ENCODE measurements at regions not wholly inside any gene's neighbourhood (a gene's known extent, or its start where the extent isn't known, plus 50 kb on each side); places are given as distances from the start of the nearest gene placed in this dataset.

DNA sequence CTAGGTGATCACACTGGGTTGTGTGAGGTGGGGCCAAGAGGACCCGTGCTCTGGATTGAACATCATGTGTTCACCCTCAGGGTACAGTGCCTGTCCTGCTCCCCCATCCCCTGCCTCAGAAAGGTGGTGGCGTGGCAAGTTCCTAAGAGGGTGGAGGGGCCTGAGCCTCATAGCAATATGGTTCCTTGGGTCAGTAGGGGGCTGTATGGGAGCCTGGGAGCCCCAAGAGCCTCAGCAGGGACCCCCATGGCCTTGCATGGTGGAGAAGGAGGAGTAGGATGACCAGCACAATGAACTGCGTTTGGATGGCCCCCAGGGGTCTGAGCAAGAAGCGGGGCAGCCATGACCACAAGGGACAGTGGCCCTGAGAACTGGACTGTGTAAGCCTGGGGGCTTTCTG is 89.6 kb upstream of the SHB start:
- no peak for DNase-seq (ENCODE audit: low read depth)
- TF ChIP-seq, protein P1, sequence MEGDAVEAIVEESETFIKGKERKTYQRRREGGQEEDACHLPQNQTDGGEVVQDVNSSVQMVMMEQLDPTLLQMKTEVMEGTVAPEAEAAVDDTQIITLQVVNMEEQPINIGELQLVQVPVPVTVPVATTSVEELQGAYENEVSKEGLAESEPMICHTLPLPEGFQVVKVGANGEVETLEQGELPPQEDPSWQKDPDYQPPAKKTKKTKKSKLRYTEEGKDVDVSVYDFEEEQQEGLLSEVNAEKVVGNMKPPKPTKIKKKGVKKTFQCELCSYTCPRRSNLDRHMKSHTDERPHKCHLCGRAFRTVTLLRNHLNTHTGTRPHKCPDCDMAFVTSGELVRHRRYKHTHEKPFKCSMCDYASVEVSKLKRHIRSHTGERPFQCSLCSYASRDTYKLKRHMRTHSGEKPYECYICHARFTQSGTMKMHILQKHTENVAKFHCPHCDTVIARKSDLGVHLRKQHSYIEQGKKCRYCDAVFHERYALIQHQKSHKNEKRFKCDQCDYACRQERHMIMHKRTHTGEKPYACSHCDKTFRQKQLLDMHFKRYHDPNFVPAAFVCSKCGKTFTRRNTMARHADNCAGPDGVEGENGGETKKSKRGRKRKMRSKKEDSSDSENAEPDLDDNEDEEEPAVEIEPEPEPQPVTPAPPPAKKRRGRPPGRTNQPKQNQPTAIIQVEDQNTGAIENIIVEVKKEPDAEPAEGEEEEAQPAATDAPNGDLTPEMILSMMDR (conservative IDR thresholded peaks at IDR 0.05; ENCODE audit: low read depth, low read length), result no peak
- no peak overlapping the region for H3K4me3 ChIP-seq (ENCODE audit: low read length)

DNA sequence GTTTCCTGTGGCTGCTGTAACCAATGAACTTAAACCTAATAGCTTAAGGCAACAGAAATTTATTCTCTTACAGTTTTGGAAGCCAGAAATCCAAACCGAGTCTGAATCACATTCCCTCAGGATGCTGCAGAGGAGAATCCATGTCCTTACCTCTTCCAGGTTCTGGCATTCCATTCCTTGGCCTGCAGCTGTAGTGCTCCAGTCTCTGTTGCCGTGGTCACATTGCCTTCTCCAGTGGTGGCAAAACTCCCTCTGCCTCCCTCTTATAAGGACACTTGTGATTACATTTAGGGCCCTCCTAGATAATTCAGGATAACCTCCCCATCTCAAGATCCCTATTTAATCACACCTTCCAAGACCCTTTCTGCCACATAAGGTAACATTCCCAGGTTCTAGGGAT is 88.7 kb upstream of the SHB start:
- DNase-seq (ENCODE audit: low read depth), result no peak
- TF ChIP-seq, protein P1 (conservative IDR thresholded peaks at IDR 0.05; ENCODE audit: low read depth, low read length), result no peak
- H3K4me3 ChIP-seq (ENCODE audit: low read length), result no peak overlapping the region

DNA sequence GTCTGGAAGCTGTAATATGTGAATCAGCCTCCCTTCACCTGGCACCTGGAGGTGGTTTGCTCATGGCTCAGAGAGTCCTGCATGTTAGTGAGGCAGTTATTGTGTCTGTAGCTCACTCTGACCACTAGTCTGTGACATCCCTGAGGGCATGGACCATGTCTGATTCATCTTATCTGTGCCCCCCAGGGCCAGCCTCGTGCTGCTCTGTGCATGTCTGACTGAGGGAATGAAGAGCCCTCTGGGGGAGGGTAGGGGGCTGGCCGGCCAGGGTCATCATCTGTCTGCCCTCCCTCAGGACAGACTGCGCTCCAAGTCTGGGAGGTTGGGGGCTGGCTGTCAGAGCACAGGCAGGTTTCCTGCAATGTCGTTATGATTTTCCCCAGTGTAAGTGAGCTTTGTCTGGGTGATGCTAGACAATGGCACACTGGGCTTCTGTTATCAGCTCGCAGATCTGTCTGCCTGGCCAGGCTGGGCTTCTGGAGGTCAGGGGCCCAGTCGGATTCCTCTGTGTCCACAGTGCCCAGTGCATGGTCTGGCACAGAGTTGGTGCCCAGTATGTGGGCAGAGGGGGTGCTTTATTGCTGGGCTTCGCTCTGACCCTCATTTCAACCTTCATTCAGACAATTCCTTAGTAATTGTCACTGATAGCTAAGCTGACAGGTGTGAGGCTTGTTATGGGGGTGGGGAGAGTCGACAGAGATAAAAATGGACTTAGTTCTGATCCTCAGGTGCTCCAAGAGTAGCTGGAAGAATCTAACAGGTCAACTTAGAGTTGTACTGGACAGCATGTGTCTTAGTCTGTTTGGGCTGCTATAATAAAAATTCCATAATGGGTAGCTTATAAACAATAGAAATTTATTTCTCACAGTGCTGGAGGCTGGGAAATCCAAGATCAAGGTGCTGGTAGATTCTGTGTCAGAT is 85.7 kb upstream of the SHB start:
- DNase-seq (ENCODE audit: low read depth), result no peak
- TF ChIP-seq, protein P1 (conservative IDR thresholded peaks at IDR 0.05; ENCODE audit: low read depth, low read length), result no peak
- H3K4me3 ChIP-seq (ENCODE audit: low read length), result no peak overlapping the region

DNA sequence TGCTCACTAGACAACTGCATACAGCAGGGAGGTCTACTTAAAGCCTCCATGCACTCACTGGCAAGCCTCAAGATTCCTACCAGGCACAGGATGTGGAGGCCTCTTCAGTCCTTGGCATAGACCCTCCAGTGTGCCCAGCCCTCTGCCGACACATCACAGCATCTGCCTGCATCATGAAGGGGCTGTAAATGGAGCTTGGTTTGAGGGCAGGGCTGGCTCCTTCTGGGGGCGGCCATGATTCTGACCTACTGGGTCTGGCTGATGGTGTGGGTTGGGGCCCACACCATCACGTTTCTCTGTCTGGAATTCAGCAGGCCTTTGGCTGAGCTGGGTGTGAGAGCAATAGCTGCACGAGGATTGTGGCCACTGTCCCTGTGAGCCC is 84.9 kb upstream of the SHB start:
- DNase-seq (ENCODE audit: low read depth), result no peak
- H3K4me3 ChIP-seq (ENCODE audit: low read length), result no peak overlapping the region
- TF ChIP-seq, protein P1 (conservative IDR thresholded peaks at IDR 0.05; ENCODE audit: low read depth, low read length), result no peak

DNA sequence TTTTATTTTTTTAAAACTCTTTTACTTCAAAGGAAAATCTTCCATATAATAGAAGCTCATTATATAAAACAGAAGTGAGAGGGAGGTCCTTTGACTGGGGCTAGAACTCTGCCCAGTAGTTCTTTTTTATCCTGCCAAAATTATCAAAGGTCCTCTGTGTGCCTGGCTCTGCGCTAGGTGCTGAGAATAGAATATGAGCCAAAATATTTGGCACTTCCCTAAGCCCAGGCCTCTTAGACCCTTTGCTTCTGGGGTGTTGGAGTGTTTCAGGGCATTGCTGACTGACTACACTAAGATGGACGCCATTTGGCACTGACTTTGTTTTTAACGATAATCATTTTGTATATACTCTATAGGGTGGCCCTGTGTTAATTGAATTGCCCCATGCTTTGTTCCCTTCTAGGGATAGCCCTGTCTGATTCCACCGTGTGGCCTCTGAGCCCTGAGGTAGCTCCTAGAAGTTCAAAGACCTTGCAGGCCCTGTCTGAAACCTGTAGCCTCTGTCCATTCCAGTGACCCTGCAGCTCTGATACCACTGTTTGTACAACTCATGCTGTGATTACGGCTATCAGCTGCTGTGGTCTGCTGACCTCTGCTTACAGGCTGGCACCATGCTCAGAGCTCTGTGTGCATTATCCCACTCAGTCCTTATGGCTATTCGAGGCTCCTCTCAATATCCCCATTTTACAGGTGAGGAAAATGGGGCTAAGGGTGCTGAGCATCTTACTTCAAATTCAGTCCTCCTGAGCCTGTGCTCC is 84.3 kb upstream of the SHB start:
- TF ChIP-seq, protein P1 (conservative IDR thresholded peaks at IDR 0.05; ENCODE audit: low read depth, low read length), result no peak
- H3K4me3 ChIP-seq (ENCODE audit: low read length), result no peak overlapping the region
- no peak for DNase-seq (ENCODE audit: low read depth)

DNA sequence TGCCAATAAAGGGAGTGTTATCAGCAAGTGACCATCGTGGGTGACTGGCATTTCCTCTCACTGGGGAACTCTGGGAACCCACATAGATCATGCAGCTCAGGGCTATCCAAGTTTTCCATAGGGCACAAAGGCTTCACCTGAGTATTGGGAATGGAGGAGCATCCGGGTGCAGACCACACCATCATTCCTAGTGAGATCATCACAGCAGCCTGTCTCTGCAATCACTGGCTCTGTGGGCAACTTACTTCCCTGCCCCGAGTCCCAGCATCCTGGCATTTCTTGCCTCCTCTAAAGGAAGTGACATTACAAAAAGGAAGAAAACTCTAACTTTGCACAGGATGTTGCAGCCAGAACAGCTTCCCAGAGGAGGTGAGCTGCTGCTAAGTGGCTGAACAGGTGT is 80.6 kb upstream of the SHB start:
- no peak for DNase-seq (ENCODE audit: low read depth)
- TF ChIP-seq, protein P1 (conservative IDR thresholded peaks at IDR 0.05; ENCODE audit: low read depth, low read length), result no peak
- no peak overlapping the region for H3K4me3 ChIP-seq (ENCODE audit: low read length)
